Lung microvascular endothelial cell (primary cell): ENCODE measurements at regions not wholly inside any gene's neighbourhood (a gene's known extent, or its start where the extent isn't known, plus 50 kb on each side); places are given as distances from the start of the nearest gene placed in this dataset.
"Not testable (repeated sequence)": the region's sequence is repeated elsewhere in the genome, so short reads cannot be mapped to it uniquely, and the experiment has no call there.

Source experiments
- DNase-seq, 2 donors: peaks; one replicate each; pipeline versions ENCODE4 v3.0.0 to v3.0.0-alpha.2; 2010; ENCODE audit warnings: low read depth in 2 of 2

GRCh38 chr4:8976466-8977128, 105.0 kb upstream of the HMX1 start:
- not testable (repeated sequence) for DNase-seq

- DNase-seq, result not testable (repeated sequence)
Observed at GRCh38 chr4:8972635-8973034, 101.0 kb upstream of the HMX1 start.

DNA sequence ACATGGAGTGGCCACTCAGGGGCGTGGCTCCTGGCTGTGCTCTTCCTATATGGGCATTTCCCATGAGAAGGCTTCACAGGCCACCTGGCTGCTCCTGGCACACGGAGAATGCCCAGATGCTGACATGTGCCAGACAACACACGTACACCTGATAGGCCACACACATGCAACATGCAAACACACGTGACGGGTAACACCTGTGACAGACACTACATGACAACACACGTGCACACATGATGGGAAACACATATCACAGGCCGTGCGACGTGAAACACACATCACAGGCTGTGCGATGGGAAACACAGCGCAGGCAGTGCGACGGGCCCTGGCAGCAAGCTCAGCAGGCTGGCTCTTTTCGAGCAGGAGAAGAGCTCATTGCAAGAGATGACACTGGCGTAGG, 94.3 kb upstream of the HMX1 start:
- DNase-seq, result not testable (repeated sequence)

- not testable (repeated sequence) for DNase-seq
Observed at GRCh38 chr4:8964201-8964788, 92.7 kb upstream of the HMX1 start.

DNA sequence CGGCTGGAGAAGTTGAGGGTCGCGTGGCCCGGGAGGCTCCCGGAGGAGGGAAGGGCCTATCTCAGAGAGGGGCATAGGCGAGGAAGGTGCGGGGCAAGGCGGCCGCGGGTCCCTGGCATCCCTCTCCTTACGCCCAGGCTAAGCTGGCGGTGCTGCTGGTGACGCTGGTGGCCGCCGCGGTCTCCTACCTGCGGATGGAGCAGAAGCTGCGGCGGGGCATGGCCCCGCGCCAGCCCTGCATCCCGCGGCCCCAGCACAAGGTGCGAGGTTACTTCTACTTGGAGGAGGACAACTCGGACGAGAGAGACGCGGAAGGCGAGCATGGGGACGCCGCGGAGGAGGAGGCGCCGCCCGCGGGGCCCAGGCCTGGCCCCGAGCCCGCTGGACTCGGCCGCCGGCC, 91.9 kb upstream of the HMX1 start:
- DNase-seq, result not testable (repeated sequence)

DNA sequence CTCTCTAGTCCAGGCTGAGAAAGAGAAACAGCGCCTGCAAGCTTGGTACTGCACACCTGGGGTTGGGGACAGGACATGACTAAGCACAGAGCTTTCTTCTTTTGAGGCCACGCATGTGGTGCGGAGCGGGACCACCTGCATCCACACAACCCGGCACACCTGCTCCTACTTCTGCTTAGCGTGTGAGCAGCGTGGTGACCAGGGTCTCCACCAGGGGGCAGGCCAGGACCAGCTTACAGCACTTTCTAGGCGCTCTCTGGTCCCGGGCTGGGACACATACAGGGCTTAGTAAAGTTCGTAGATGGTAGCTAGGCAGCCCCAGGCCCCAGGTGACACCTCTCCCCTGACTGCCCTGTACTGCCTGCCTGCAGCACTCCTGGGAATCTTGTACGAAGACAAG, 89.7 kb upstream of the HMX1 start:
- peak; percentile 9 to 57 for DNase-seq

DNA sequence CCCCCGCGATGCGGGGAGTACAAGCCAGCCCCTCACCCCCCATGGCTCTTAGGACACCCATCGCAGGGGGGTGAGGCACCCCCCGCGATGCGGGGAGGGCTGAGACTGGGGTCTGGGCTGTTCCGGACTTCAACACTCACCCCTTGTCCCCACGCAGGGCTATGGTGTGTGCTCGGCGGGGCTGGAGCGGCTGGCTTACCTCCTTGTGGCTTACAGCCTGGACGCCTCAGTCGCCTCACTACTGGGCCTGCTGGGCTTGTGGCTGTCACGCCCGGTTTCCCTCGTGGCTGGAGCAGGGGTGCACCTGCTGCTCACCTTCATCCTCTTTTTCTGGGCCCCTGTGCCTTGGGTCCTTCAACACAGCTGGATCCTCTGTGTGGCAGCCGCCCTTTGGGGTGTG, 87.8 kb upstream of the HMX1 start:
- not testable (repeated sequence) for DNase-seq

- not testable (repeated sequence) for DNase-seq
Observed at GRCh38 chr4:8954001-8954400, 82.4 kb upstream of the HMX1 start.

GRCh38 chr4:8952791-8953190, 81.2 kb upstream of the HMX1 start:
- not testable (repeated sequence) for DNase-seq

GRCh38 chr4:8952109-8952508, 80.5 kb upstream of the HMX1 start:
- not testable (repeated sequence) for DNase-seq

GRCh38 chr4:8945506-8945905, 73.9 kb upstream of the HMX1 start:
- DNase-seq, result not testable (repeated sequence)

GRCh38 chr4:8943367-8943766, 71.7 kb upstream of the HMX1 start:
- not testable (repeated sequence) for DNase-seq

- DNase-seq, result not testable (repeated sequence)
Observed at GRCh38 chr4:8942088-8942487, 70.4 kb upstream of the HMX1 start.

- DNase-seq, result not testable (repeated sequence)
Observed at GRCh38 chr4:8941492-8941805, 69.8 kb upstream of the HMX1 start.

GRCh38 chr4:8940792-8941491, 69.3 kb upstream of the HMX1 start:
- DNase-seq, result no peak

DNA sequence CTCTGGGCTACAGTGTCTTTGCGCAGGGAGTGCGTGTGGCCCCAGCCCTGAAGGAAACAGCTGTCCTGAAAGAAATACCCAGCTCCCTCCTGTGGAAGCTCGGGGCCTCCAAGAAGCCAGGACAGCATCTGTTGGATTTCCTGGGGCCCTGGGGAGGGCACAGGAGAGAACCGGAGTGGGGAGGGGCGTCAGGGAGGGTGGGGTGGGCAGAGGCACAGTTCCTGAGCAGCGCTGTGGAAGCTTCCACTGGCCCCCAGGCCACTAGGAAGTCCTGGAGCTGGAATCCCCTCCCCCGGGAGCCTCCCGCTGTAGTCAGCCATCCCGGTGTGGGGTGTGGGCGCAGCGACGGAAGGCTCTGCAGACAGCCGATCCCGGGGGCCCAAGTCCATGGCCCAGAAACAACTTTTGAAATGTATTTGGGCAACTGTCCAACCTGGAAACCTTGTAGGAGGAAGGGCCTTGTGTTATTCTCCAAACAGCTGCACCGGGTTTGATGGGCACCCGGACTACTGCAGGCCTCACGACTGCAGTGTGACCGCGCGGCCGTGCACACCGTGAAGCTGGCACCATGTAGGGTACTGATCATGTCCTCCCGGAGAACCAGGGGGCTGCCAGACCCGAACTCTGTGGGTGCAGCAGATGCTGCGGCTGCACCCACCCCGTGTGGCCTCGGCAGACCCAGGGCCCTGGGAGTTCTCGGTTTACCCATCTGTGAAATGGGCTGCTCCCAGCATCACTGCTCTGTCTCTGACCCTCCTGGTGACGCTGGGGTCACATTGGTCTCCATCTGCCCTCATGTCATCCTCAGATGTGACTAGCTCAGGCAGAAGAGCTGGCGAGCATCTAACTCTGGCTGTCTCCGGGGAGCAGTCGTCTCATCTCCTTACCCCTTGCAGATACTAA, 68.5 kb upstream of the HMX1 start:
- no peak for DNase-seq

- DNase-seq, result no peak
Observed at GRCh38 chr4:8939160-8939839, 67.7 kb upstream of the HMX1 start.

DNA sequence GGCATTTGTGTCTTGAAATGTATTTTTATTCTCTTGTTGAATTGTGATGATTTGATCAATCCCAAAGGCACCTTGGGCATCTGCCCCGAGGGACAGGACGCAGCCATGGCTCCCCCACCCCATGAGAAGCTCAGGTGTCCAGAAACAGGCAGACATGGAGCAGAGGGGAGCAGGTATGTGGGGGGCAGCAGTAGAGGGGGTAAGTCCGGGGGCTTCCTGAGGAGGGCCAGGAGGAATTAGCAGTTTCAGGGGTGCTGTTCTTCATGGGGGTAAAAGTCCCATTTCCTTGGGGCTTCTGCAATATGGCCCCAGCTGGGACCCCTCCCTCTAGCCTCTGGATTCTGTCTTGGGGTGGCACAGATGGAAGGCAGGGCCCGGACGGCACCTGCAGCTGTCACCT, 67.0 kb upstream of the HMX1 start:
- DNase-seq, result no peak

GRCh38 chr4:8938137-8938536, 66.5 kb upstream of the HMX1 start:
- no peak for DNase-seq

DNA sequence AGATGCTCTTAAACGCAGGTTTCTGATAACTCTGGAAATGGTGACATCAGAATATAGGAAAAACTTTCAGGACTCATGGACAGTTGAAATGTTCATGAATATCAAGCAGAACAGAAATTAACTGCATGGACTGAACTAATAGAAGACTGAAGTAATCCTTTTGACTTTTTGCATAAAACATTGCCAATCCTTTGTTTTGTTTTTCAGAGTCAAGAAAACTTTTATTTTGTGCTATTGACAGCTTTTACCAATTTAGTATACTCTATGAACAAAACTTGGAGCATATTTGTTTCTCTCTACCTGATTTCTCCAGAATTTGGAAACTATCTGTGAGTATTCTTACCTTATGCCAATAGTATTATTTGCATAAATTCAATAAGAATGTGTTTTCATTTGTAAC, 61.2 kb upstream of the HMX1 start:
- DNase-seq, result no peak

- no peak for DNase-seq
Observed at GRCh38 chr4:8928074-8928473, 56.4 kb upstream of the HMX1 start.
